COLO668 (cell line): ENCODE measurements at regions not wholly inside any gene's neighbourhood (a gene's known extent, or its start where the extent isn't known, plus 50 kb on each side); places are given as distances from the start of the nearest gene placed in this dataset.

Source experiments
- DNase-seq: peaks from one replicate; lab custom pipeline; 2025; ENCODE audit not compliant: unreplicated experiment; lab: John Stamatoyannopoulos, UW

DNA sequence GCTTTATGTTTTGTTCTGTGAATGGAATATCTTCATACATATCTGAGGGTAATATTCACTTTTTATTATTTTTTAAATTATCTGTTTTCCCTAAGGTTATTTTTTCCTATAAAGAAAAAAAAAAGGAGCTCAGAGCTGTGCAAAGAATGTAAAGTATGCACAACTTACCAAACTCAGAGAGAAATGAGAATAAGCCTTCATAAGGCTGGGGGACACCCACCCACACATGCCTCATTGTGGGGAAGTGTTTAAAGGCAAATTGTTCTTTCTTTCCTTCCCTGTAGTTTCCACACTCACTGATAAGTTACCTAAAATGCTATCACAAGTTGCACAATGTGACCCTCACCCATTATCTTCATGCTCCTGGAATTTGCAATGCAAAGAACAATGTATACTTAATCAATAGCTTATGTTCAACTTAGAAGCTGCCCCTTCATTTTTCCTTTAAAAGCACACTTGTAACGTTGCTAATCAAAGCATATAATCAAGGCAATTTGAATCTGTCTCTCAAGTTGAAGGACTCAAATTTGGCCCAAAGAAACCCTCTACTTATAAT lies 108.1 kb downstream of the GNAT3 start:
- no peak for DNase-seq

DNA sequence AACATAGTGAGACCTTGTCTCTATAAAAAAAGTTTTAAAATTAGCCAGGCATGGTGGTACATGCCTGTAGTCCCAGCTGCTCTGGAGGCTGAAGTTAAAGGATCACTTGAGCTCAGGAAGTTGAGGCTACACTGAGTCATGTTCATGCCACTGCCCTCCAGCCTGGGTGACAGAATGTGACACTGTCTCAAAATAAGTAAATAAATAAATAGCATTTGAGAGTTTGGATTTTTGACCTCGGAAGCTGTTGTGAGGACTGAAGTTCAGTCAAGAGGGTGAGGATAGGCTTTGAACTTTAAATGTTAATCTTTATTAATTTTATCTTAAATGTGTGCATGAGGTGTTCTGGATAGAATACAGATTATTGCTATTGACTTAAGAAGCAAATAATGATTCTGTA lies 110.2 kb downstream of the GNAT3 start:
- no peak for DNase-seq

DNA sequence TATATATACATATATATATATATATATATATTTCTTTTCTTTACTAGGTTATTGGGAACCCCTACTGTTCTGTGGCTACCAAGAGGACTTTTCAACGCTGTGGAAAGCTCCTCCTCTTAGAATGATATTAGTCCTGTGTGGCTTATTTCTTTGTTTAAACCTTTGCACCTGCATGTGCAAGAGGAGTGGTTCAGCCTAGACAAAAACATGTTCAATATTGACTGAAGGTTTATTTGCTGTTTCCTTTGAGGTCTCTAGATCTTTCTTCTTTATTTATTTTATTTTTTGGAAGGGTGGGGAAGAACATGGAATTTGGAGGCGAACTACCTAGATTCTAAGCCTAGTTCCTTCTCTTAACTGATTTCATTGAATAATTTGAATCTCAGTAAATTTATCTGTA lies 118.1 kb downstream of the GNAT3 start:
- peak; percentile 7 for DNase-seq

DNA sequence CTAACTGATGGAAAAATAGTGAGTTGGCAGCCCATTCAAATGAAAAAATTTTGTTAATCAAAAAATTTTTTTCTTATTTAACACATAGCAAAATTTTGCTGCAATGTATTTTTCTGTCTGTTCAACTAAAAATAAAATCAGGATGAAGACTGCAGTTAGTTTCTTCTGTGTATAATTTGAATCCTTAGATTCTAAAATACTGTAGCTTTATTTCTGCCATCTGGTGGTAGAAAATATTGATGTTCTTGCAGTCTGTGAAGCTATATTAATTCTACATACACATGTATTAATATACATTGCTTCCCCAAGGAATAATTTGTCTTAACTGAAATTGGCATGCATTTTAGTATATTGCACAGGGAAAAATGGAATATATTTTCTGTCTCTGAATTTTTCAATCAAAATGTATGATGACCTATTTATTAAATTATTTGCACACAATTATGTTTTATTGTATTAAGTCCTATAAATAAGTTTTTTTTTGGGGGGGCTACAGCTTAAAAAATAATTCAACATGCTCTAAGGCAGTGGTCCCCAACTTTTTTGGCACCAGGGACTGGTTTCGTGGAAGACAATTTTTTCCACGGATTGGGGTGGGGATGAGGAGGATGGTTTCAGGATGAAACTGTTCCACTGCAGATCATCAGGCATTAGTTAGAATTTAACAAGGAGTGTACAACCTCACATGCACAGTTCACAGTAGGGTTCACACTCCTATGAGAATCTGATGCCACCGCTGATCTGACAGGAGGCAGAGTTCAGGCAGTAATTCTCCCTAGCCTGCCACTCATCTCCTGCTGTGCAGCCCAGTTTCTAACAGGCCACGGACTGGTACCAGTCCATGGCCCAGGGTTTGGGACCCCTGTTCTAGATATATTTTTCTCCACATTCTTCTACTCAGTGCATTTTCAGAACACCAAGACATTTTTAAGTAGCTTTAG lies 119.4 kb downstream of the GNAT3 start:
- DNase-seq, result no peak

DNA sequence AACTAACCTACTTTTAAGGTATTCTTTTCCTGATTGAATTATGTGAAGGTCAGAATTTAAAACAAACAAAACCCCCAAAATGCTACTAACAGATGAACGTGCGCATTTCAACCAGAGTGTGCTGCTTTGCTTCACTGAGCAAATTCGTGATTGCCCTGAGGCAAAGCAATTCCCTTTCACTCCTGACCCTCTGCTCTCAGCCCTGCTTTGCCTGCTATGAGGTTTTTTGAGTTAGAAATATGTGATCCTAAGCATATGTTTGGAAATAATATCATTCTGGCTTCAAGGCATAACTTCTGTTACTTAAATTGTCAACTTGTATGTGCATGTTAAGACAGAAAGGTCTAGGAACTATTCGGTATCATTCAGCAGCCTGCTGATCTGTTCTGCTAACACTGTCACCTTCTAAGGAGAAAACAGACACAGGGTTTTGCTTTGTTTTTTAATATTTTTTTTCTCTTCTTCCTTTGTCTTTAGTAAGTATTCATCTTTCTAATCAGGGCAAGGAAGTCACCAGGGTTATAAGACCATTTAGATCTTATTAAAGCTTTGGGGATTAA lies 124.2 kb downstream of the GNAT3 start:
- peak; percentile 3 for DNase-seq

DNA sequence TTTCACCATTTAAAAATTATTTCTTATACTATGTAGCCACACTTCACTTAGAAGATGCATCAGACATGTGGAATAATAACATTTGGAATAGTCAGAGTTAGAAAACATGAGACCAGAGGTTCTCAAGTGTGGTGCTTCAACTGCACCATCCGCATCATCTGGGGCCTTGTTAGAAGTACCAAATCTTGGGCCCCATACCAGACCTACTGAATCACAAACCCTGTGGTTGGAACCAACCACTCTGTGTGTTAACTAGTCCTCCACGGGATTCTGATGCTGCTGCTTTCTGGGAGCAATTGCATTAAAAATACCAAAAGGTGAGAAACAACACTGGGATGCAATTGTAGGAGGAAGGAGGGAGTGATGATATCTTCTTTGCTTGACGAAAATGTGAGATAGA lies 125.2 kb downstream of the GNAT3 start:
- DNase-seq, result no peak

DNA sequence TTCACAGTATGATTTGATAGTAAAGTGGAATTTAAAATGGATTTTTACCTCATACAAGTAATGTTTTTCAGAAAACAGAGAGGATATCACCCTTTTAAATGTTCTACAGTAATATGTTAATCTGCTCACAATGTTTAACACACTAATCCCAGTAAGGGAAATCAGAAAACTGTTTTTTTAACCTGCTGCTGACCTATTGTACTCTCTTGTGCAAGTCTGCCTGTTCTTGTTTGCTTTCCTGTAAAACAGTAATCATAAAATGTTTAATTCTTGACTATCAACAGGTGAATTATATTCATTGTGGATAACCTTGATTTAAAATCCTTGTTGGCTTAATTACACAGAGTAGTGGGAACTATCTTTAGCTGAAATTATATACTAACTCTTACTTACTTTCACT lies 126.4 kb downstream of the GNAT3 start:
- no peak for DNase-seq

DNA sequence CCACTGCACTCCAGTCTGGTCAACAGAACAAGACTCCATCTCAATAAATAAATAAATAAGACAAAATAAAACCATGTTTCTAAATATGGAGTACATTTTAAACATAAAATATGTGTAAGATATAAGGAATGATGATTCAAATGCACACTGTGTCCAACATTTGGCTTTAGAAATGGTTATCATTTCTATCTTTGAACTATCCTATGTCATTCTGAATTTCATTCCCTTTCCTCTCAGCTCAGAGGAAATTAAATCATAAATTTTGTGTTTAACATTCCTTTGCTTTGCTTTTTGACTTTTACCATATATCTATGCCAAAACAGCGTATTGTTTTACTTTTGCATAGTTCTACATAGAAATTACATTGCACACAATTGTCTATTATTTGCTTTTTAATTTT lies 130.9 kb downstream of the GNAT3 start:
- DNase-seq, result no peak

DNA sequence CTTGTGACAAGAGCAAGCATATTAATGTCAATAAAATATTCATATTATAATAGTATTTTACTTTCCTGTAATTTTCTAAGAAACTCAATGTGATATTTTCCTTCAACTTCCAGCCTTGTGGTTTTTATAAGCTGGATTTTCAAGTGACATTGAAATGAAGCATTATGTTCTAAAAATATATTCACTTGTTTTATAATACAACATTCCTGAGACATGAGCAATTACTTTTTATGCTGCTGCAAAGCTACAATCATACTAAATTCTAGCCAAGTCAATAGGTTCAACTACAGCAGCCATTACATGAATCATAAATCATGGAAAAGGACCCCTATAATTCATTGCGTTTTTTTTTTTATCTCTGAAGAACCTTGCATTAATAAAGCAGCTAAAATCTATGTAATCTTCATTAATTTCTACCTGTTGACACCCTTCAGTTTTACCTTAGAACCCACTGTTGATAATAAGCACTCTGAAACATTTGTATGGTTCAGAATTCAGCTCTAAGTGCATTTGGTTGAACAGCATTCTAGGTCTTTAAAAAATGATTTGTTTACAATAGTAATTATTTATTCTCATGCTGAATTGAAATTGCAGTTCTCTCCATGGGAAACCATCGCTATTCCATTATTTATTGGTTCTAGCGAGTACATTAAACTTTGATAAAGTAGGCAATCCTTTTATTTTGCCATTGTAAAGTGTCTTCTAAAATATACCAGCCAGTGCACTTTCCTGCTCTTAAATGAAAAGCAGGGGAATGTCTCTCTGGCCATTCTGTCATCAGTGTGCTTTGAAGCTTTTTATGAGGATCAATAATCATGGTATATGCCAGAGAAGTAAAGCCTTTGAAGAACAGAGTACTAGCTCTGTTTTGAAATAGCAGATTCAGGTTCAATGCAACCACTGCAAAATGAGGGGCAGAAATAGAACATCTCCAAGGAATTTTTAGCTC lies 132.6 kb downstream of the GNAT3 start:
- no peak for DNase-seq

DNA sequence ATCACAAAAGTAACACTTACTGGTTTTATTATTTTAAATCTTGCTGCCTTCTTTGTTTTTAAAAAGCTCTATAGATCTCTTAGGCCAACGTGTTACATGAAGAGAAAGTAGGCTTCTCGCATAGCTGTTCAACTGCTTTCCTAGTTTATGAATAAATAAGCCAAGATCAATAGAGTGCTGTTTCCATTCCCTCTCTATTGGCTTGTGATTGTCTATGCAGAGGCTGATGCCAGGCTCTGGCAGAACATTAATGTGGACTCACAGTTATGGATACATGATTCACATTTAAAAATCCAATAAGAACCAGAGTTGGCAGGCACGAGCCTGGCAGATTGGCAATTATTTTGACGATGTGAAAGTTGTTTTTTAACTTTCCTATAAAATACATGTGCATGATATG lies 137.5 kb downstream of the GNAT3 start:
- DNase-seq, result no peak

DNA sequence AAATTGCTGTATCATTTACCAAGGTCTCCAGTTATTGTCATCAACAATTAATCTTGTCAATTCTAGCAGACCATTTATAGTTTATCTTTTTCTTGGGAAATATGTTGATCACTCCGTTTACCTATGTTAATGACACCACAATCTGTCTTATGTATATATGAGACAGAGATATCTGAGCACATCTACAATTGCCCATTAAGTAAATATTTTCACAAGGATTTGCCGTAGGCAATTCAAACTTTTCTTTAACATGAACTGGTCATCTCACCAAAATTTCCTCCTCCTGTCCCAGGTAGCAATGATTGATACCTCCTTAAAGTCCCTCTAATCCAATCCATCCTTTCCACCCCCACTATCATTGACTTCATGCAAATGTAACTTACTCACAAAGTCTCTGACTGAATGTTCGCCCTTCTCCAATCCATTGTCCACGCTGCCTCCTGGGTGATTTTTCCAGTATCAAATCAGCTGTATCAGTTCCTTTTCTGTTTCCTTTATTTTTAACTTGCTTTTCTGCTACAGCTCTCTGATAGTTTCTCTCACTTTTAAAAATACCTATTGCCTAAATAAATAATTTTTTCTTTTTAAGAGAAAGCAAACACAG lies 138.3 kb downstream of the GNAT3 start:
- DNase-seq, result no peak

DNA sequence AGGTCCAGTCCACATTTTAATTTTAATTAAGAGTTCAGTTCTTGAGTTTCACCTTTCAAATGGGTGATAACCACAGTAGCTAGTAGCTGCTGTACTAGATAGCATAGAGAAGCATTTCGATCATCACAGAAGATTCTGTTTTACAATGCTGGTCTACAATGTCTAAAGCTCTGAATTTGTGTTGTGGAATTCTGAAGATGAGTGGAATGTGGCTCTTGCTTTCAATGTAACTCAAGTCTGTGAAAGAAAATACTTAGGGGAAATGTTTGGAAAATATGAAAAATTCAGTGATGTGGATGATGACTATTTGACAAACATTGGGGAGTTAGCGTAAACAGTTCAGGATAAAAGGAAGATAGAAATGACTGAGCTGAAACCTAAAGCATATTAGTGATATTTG lies 139.4 kb downstream of the GNAT3 start:
- no peak for DNase-seq

DNA sequence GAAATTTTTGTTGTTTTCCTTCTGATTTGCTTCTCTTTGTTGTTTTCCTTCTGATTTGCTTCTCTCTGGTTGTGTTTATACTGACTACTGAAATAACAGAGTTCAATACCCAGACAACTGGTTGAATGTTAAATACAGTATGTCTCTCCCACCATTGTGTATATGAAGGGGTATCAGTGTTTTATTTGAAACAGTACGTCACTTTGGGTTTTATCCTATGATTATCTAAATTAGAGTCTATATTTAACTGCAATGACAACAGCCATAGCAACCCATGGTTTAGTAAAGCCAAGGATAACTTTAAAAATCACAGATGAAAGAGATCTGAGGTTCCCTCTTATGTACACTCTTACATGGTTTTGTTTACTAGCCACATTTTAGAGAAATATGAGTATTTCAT lies 141.3 kb downstream of the GNAT3 start:
- no peak for DNase-seq

DNA sequence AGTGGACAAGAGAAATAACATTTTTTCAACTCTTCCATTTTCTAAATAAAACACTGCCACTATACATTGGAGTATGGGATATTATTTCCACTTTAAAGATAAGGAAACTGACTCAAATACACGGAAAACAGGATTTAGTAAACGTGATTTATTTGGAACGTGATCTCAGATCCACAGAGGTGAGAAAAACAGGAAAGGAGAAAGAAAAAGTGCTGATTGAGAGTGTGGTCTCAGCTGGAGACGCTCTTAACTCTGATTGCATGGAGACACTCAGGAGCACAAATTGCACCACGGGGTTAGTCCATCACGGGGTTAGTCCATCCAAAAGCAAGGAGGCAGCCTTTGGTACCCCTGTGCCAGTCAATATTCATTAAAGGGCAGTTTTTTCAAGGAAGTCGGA lies 142.5 kb downstream of the GNAT3 start:
- DNase-seq, result no peak

DNA sequence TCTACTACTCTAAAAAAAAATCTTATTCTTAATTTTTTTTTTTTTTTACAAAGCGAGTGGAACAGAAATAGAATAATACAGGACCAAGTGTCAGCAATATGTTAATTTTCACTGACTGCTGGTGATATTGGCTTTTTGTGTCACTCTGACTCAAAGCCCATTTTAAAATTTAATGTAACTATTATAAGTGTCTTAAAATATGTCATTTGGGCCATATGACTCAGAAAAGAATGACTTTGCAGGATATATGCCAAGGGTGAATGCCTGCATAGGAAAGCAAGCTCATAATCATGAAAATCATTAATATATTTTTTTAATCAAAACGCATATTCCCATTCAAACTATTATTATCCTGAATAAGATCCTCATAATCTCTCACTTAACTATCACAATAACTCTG lies 149.2 kb downstream of the GNAT3 start:
- DNase-seq, result no peak

DNA sequence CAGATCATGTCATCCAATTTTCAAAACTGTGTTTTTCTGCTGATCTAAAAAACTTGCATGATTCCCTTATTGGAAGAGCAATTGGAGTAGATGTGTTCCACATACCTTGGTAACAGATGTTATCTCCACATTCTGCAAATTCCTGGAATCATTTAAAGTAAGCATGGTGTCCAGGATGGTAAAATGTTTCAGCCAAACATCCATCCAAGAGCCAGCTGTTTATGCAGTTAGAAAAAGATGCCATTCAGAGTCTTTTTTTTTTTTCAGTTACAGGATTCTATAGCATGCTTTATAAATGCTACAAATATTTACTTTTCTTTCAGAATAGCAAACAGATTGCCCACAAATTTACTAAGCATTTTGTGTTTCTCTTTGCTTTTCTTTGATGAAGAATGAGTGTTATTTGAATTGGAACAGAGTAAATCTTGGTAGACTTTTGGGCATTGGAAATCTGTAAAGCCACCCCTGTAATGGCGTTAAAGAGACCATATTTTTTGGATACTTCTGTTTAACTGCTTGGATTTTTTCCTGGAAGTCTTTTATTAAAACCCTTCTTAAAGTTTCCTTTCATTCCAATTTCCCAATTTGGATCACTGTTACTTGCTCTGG lies 149.8 kb downstream of the GNAT3 start:
- DNase-seq, result no peak

DNA sequence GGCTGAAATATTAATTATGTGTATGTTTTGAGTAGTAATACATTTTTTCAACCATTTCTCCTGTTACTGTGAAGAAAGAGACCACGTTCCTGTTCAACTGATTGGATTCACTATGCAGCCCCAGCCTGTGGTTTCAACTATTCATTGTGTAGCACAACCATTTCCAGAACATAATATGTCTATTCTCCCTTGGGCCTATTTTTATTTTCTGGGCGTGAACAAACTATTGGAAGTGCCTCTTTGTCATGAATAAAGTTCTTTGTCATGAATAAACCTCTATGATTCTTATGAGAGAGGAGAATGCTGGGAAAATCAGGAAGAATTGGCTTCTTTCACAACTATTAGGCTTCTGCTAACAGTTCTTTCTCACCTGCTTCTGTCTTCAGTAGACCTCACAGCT lies 152.4 kb downstream of the GNAT3 start:
- DNase-seq, result no peak

DNA sequence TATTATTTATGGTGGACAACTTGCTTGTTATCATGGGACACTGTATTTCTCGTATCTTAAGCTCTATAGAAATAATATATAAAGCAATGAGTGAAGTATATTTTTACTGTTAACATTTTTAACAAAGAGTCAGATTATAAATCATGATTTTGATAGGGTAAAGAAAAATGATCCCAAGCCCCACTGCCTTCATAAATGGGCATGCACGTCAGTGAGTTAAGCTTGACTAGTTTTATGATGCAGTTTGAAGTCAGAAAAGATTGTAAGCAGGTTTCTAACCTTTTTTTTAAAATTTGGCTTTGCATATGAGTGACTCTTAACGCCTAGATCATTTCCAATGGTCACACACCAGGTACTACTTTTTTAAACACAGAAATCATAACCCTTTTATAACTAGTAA lies 152.8 kb downstream of the GNAT3 start:
- DNase-seq, result no peak

DNA sequence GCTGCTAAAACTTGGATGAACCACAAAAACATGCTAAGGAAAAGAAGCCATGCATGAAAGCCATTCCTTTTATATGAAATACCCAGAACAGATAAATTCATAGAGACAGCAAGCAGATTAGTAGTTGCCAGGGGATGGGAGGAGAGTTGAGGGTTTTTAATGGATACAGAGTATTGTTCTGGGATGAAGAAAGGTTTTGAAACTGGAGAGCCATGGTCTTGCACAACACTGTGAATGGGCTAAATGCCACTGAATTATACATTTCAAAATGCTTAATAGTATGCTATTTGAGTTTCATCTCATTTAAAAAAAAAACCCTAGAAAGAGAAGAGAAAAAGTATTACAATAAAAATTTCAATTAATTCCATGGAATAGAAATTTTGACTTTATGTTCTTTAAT lies 154.3 kb downstream of the GNAT3 start:
- DNase-seq, result no peak

DNA sequence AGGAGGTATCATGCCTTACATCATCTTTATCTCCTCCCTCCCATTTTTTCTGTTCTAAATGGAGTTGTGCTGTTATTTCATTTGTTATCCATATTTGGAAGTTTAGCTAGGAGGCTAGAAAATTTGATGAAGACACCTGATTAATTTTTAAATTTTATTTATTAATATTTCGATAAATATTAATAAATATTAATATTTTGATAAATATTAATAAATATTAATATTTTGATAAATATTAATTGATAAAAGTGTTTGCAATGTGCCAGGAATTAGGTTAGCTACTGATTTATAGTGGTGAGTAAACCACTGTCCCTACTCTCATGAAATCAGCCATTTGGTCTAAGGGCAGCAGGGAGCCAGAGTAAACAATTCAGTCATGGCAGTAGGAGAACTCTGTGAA lies 161.4 kb downstream of the GNAT3 start:
- DNase-seq, result no peak

DNA sequence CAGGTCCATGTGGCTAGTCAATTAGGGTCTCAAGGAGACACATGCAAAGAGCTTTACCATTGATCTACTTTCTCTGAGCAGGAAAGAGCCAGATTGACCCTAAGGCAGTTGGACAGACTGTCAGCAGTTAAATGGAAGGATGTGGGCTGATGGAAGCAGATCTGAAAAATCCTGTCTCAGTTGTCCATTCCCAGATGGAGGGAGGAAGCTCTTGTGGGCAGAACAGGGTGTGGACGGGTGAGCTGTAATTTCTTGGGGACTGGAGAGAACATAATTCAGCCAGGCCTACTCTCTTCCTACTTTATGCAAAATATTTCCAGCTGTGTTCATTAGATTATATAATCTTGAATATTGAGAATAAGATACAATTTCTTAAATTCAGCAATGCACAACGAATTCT lies 163.6 kb downstream of the GNAT3 start:
- no peak for DNase-seq
